T-helper 17 cell (primary cell): ENCODE measurements at regions not wholly inside any gene's neighbourhood (a gene's known extent, or its start where the extent isn't known, plus 50 kb on each side); places are given as distances from the start of the nearest gene placed in this dataset.

Experiments used
- ATAC-seq: fragments of 150-1000 bp; cut with Tn5 transposase; 2 replicates; pipeline ENCODE4 v1.10.0; 2021; ENCODE audit warnings: mild to moderate bottlenecking, moderate library complexity
- DNase-seq, 3 donors: peaks; one replicate each; pipeline versions ENCODE4 v3.0.0 to v3.0.0-alpha.2; 2020 to 2021
- H3K9me3 ChIP-seq: one replicate; pipeline ENCODE4 v1.7.0; 2013; ENCODE audit warnings: low read length, mild to moderate bottlenecking; ENCODE audit not compliant: control insufficient read depth, poor library complexity, severe bottlenecking
- H3K27ac Mint-ChIP-seq: one replicate; pipeline ENCODE4 v1.8.0; 2022; ENCODE audit warnings: mild to moderate bottlenecking, moderate library complexity, mixed read lengths
- H3K27me3 Mint-ChIP-seq: one replicate; pipeline ENCODE4 v1.8.0; 2022; ENCODE audit warnings: mixed read lengths
- H3K36me3 Mint-ChIP-seq: one replicate; pipeline ENCODE4 v1.8.0; 2022; ENCODE audit warnings: low read depth, mixed read lengths
- H3K4me1 Mint-ChIP-seq: one replicate; pipeline ENCODE4 v1.8.0; 2022; ENCODE audit warnings: mild to moderate bottlenecking, mixed read lengths
- H3K4me3 Mint-ChIP-seq: one replicate; pipeline ENCODE4 v1.8.0; 2022; ENCODE audit warnings: mild to moderate bottlenecking, moderate library complexity, mixed read lengths

GRCh38 chr21:22200378-22201092, 1202.3 kb downstream of the NCAM2 start:
- no peak overlapping the region for H3K27ac Mint-ChIP-seq
- H3K4me3 Mint-ChIP-seq: no peak overlapping the region
- no peaks in the 10 kb centered on the region for H3K9me3 ChIP-seq
- H3K27me3 Mint-ChIP-seq: no peaks in the 10 kb centered on the region
- DNase-seq (no peak), ATAC-seq (no peak)
- H3K4me1 Mint-ChIP-seq: no peaks in the 10 kb centered on the region
- no peaks in the 10 kb centered on the region for H3K36me3 Mint-ChIP-seq

GRCh38 chr21:22201126-22201525, 1202.9 kb downstream of the NCAM2 start:
- no peak for ATAC-seq
- DNase-seq: no peak
- no peaks in the 10 kb centered on the region for H3K36me3 Mint-ChIP-seq
- no peaks in the 10 kb centered on the region for H3K9me3 ChIP-seq
- no peaks in the 10 kb centered on the region for H3K4me1 Mint-ChIP-seq
- H3K4me3 Mint-ChIP-seq: no peak overlapping the region
- H3K27me3 Mint-ChIP-seq: no peaks in the 10 kb centered on the region
- H3K27ac Mint-ChIP-seq: no peak overlapping the region

GRCh38 chr21:22201669-22202068, 1203.5 kb downstream of the NCAM2 start:
- no peaks in the 10 kb centered on the region for H3K9me3 ChIP-seq
- no peak overlapping the region for H3K27ac Mint-ChIP-seq
- H3K27me3 Mint-ChIP-seq: no peaks in the 10 kb centered on the region
- ATAC-seq (no peak), DNase-seq (no peak)
- no peak overlapping the region for H3K4me3 Mint-ChIP-seq
- no peaks in the 10 kb centered on the region for H3K36me3 Mint-ChIP-seq
- H3K4me1 Mint-ChIP-seq: no peaks in the 10 kb centered on the region

- H3K9me3 ChIP-seq: no peaks in the 10 kb centered on the region
- no peaks in the 10 kb centered on the region for H3K27me3 Mint-ChIP-seq
- no peaks in the 10 kb centered on the region for H3K36me3 Mint-ChIP-seq
- H3K4me3 Mint-ChIP-seq: no peak overlapping the region
- H3K4me1 Mint-ChIP-seq: no peaks in the 10 kb centered on the region
- no peak for DNase-seq
- H3K27ac Mint-ChIP-seq: no peak overlapping the region
- no peak for ATAC-seq
Measured at GRCh38 chr21:22209304-22209700, 1211.1 kb downstream of the NCAM2 start.

DNA sequence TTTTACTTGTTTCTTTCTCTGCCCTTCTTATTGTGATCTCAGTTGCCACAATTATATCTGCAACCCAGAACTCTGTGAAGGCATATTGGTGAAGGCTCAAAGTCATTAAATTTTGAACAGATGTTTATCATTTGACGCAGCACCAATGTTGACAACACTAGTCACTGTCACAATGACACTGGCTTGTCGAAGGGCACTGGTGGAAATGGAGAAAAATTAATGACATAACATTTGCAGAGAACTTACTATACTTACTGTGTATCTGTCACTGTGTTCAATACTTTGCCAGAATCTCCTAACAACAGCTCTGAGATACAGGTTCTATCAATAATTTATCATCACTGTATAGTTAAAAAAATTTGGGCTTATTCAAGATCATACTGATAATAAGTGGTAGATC, 1213.7 kb downstream of the NCAM2 start:
- DNase-seq (no peak), ATAC-seq (no peak)
- no peaks in the 10 kb centered on the region for H3K36me3 Mint-ChIP-seq
- no peaks in the 10 kb centered on the region for H3K4me1 Mint-ChIP-seq
- no peak overlapping the region for H3K27ac Mint-ChIP-seq
- H3K4me3 Mint-ChIP-seq: no peak overlapping the region
- H3K9me3 ChIP-seq: no peaks in the 10 kb centered on the region
- H3K27me3 Mint-ChIP-seq: no peaks in the 10 kb centered on the region

DNA sequence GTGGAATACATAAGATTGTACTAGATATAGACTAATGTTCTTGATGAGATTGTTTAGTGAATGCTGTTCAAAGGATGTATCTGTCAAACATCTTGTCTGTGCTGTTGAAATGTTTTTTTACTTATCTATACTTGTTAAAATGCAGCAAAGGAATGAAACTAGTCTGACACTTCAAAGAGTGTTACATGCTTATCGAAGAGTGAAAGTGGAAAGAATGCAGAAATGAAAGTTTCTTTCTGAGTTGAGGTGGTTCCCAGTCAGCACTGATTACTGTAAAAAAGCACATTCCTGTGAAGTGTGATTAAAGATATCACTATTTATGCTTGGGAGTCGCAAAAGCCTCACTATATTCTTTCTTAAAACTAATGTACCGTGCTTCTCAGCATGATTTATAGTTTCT, 1225.2 kb downstream of the NCAM2 start:
- H3K9me3 ChIP-seq: no peaks in the 10 kb centered on the region
- ATAC-seq (no peak), DNase-seq (no peak)
- no peak overlapping the region for H3K4me3 Mint-ChIP-seq
- no peaks in the 10 kb centered on the region for H3K4me1 Mint-ChIP-seq
- H3K27me3 Mint-ChIP-seq: no peaks in the 10 kb centered on the region
- H3K27ac Mint-ChIP-seq: no peak overlapping the region
- H3K36me3 Mint-ChIP-seq: no peaks in the 10 kb centered on the region

DNA sequence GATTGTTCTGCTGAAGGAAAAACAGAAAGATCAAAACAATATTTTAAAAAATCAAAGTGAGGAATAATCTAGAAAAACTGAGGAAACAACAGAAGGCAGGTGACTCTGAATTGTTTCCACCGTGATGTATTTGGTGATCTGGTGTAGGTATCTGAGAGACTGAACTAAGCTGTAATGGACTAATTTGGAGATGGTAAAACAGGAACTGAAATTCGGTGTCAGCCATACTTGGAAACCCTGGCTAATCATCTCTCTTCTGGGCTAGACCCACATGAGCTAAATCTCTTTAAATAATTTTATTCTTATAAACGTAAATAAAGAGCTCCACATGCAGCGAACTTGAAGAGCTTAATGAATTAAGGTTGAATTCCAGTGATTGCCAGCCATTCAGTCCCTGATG, 1226.1 kb downstream of the NCAM2 start:
- no peaks in the 10 kb centered on the region for H3K9me3 ChIP-seq
- DNase-seq (no peak), ATAC-seq (no peak)
- Mint-ChIP-seq H3K27ac (no peak overlapping the region), H3K27me3 (no peaks in the 10 kb centered on the region), H3K36me3 (no peaks in the 10 kb centered on the region), H3K4me1 (no peaks in the 10 kb centered on the region), H3K4me3 (no peak overlapping the region)

GRCh38 chr21:22225299-22225698, 1227.1 kb downstream of the NCAM2 start:
- no peak for DNase-seq
- Mint-ChIP-seq H3K27me3 (no peaks in the 10 kb centered on the region), H3K36me3 (no peaks in the 10 kb centered on the region), H3K27ac (no peak overlapping the region), H3K4me3 (no peak overlapping the region), H3K4me1 (no peaks in the 10 kb centered on the region)
- no peak for ATAC-seq
- H3K9me3 ChIP-seq: no peaks in the 10 kb centered on the region

DNA sequence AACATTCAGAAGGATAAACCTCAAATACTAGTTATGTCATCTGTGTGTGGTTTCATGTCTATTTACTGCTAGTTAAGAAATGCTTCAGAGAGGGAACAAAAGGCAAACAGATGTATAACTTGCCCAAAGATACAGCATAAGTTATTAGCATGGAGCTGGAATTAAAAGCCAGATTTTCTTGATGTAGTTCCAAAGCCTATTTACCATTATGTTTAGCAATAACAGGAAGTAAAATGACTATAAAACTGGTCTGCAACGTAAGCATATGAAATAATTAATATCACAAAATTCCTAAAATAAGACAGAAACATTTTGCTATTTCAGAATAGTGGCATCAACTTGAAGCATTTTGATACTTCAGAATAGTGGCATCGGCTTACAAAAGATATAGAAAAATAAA, 1232.8 kb downstream of the NCAM2 start:
- no peaks in the 10 kb centered on the region for H3K9me3 ChIP-seq
- DNase-seq (no peak), ATAC-seq (no peak)
- Mint-ChIP-seq H3K27ac (no peak overlapping the region), H3K36me3 (no peaks in the 10 kb centered on the region), H3K4me1 (no peaks in the 10 kb centered on the region), H3K4me3 (no peak overlapping the region), H3K27me3 (no peaks in the 10 kb centered on the region)

DNA sequence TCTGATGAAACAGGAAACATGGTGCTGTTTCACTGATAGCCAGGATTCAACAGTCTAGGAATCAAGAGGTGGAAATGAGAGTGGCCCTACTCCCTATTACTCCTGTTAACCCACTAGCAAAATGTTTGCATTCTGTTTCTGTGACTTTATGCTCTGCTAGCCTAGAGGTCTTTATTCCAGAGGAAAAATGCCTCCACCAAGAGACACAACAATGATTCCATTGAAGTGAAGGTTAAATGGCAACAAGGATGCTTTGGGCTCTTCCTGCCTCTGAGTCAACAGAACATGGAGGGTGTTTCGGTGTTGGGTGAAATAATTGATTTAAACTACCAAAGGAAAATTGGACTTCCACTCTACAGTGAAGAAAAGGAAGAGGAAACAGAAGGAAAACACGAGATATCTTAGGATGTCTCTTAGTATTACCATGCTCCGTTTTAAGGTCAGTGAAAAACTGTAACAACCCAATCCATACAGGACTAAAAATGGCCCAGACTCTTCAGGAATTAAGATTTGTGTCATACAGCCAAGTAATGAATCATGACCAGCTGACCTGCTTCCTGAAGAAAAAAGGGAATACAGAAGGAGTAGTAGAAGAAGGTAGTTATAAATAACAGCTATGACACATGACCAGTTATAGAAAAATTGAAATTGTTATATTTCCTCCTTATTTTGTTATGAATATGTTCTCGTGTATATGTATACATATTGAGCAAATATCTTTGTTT, 1237.8 kb downstream of the NCAM2 start:
- no peak overlapping the region for H3K4me3 Mint-ChIP-seq
- H3K27ac Mint-ChIP-seq: no peak overlapping the region
- no peak for ATAC-seq

GRCh38 chr21:22244516-22244915, 1246.3 kb downstream of the NCAM2 start:
- ATAC-seq: no peak

More for the DNA sequence above, 1237.8 kb downstream of the NCAM2 start:
- Mint-ChIP-seq H3K4me1 (no peaks in the 10 kb centered on the region), H3K36me3 (no peaks in the 10 kb centered on the region), H3K27me3 (no peaks in the 10 kb centered on the region)
- no peaks in the 10 kb centered on the region for H3K9me3 ChIP-seq
- no peak for DNase-seq

DNA sequence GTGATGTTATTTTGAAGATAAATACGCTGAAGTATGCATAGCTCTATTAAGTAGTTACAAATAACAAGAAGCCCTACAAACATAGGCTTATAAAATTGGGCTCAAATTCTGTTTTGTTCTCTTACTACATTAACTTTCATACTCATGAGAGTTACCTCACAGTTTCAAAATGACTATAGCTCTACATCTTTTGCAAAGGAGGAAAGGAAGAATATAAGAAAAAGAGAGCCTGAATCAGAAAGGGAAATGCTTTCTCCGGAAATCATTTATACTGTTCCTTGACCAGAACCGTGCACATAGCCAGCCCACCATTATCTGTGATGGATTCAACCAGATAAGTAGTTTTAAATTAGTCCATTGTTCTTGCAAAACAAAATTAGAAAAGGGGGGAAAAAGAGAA, 1252.1 kb downstream of the NCAM2 start:
- H3K4me3 Mint-ChIP-seq: no peak overlapping the region
- no peak overlapping the region for H3K27ac Mint-ChIP-seq

More at GRCh38 chr21:22244516-22244915, 1246.3 kb downstream of the NCAM2 start:
- H3K9me3 ChIP-seq: no peaks in the 10 kb centered on the region
- H3K27ac Mint-ChIP-seq: no peak overlapping the region
- H3K36me3 Mint-ChIP-seq: no peaks in the 10 kb centered on the region
- no peak overlapping the region for H3K4me3 Mint-ChIP-seq
- no peak for DNase-seq
- H3K4me1 Mint-ChIP-seq: no peaks in the 10 kb centered on the region
- H3K27me3 Mint-ChIP-seq: no peaks in the 10 kb centered on the region

DNA sequence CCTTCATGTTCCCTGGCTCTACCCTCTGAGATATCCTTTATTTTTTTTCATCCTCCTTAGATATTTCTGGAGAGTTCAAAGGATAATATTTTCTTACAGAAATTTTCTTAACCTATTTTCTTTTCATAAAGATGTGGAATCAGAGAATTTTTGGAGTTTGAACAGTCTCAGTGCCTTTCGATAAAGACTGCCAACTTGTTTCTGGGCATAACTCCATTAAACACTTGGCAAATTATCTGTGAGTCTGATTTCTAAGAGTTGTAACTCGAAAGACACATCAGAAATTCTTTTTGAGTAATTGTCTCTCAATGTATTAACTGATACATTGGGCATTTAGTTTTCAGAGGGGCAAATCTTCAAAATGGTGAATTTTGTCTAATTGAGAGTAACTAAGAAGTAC, 1255.6 kb downstream of the NCAM2 start:
- H3K9me3 ChIP-seq: no peaks in the 10 kb centered on the region
- Mint-ChIP-seq H3K4me3 (no peak overlapping the region), H3K27ac (no peak overlapping the region), H3K36me3 (no peaks in the 10 kb centered on the region), H3K4me1 (no peaks in the 10 kb centered on the region), H3K27me3 (no peaks in the 10 kb centered on the region)
- DNase-seq (no peak), ATAC-seq (no peak)

More for the DNA sequence above, 1252.1 kb downstream of the NCAM2 start:
- Mint-ChIP-seq H3K36me3 (no peaks in the 10 kb centered on the region), H3K4me1 (no peaks in the 10 kb centered on the region), H3K27me3 (no peaks in the 10 kb centered on the region)
- H3K9me3 ChIP-seq: no peaks in the 10 kb centered on the region
- DNase-seq (no peak), ATAC-seq (no peak)

GRCh38 chr21:22258821-22259220, 1260.6 kb downstream of the NCAM2 start:
- no peak overlapping the region for H3K27ac Mint-ChIP-seq
- H3K9me3 ChIP-seq: peaks cover 3% of the 10 kb centered on the region
- no peak for ATAC-seq
- DNase-seq: no peak
- H3K4me1 Mint-ChIP-seq: no peaks in the 10 kb centered on the region
- no peak overlapping the region for H3K4me3 Mint-ChIP-seq
- no peaks in the 10 kb centered on the region for H3K27me3 Mint-ChIP-seq
- no peaks in the 10 kb centered on the region for H3K36me3 Mint-ChIP-seq
